GM12872 (cell line): ENCODE measurements at regions not wholly inside any gene's neighbourhood (a gene's known extent, or its start where the extent isn't known, plus 50 kb on each side); places are given as distances from the start of the nearest gene placed in this dataset.

Experiments used
- CTCF ChIP-seq: IDR thresholded peaks from 3 replicates; pipeline ENCODE4 v1.5.1; 2011; ENCODE audit warnings: low read depth, mild to moderate bottlenecking, low read length, moderate library complexity; ENCODE audit not compliant: insufficient read depth

GRCh38 chr5:14995229-14995628, 123.7 kb upstream of the ANKH start:
- no peak for TF ChIP-seq CTCF

DNA sequence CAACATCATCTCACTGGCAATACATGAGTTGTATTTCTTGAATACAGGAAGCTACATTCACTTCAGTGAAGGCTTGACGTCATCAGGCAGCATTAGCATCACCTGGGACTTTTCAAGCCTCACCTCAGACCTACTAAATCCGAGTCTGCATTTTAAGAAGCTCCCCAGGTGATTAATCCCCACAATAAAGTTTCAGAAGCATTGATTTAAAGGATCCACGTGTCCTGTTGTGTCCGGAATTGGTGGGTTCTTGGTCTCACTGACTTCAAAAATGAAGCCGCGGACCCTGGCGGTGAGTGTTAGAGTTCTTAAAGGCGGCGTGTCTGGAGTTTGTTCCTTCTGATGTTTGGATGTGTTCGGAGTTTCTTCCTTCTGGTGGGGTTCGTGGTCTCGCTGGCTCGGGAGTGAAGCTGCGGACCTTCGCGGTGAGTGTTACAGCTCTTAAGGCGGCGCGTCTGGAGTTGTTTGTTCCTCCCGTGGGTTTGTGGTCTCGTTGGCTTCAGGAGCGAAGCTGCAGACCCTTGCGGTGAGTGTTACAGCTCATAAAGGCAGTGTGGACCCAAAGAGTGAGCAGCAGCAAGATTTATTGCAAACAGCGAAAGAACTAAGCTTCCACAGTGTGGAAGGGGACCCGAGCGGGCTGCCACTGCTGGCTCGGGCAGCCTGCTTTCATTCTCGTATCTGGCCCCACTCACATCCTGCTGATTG, 121.3 kb upstream of the ANKH start:
- TF ChIP-seq CTCF, result 0 out of 3 replicates have a peak, but pooled peaks have one; percentile 6

DNA sequence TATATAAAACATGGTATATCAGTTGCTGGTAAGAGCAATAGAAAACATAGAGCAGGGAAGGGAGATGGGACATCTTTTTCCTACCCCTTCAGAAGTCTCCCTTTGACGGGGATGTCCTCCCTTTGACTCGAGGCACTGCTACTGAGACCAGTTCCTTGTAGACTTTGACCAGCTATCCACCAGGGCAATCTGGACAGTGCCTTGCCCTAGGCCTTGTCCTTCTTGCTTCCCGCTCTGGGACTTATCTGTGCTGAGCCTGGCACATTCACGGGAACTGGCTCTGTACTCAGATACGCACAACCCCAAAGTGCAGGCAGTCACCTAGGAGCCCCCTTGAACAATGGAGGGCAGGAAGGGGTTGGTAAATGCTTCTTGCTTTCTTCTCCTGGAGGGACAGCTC, 116.6 kb upstream of the ANKH start:
- no peak for TF ChIP-seq CTCF

- TF ChIP-seq CTCF, result no peak
Observed at GRCh38 chr5:14986413-14986812, 114.8 kb upstream of the ANKH start.

DNA sequence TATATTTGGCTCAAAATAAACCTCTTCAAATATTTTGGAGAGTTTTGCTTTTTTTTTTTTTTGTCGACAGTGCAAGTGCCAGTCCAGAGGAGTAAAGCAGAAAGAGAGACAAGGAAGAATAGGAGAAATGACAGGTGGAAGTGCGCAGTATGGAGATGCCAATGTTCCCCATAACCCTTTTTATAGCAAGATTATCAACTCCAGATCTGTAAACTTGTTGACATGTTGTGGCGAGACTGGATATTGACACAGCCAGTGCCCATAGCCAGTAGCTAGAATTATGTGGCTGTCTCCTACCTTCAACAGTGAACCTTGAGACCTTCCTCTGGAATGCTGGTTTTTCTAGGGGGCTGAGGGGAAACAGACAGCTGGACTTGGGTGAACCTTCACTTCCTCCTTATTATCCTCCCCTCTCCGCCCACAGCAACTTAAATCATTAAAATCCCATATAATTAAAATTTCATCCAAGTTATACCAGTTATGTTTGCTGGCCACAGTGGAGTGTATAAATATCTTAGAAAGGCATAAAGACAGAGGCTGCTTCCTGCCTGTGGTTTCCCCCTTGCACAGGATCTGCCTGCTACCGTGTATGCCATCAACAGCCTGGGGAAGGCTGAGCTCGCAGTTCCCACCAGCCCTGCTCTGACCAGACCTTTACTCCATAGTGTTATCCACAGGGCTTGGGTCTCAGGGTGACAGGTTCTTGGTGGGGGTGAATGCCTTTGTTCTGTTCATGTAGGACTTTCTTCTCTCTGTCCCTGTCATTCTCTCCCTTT, 112.3 kb upstream of the ANKH start:
- no peak for TF ChIP-seq CTCF

GRCh38 chr5:14980698-14981097, 109.1 kb upstream of the ANKH start:
- no peak for TF ChIP-seq CTCF

DNA sequence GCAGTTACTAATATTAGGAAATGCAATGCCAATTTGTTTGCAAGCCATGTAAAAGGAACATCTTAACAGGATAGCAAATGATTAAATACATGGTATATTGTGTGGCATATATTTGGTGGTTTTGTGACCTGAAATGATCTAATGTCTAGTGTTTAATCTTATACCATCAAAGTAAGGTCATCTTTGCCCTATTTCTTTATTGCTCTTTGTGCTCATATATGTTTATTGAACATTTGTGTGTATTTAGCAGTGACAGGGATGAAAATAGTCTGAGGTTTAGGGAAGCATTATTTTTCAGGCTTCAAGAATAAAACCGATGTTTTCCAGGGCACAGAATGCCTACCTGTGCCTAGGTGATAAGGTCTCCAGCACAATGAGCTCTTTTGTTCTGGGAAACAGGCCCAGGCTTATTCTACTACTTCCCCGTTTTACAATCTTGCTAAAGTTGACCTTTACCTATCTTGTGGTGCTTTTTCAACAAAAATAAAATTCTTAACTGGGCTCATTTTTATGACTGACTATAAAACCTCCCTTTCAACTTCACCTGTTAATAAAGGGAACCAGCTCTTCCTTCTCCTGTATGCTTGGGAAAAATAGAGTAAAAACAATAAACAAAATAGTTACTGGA, 105.6 kb upstream of the ANKH start:
- TF ChIP-seq CTCF, result no peak
